ENCODE measurements at regions not wholly inside any gene's neighbourhood (a gene's known extent, or its start where the extent isn't known, plus 50 kb on each side); places are given as distances from the start of the nearest gene placed in this dataset.

GRCh38 chr15:67980171-67980570, 73.9 kb upstream of the PIAS1 start:
- H3K27ac ChIP-seq: no peak overlapping the region
- TF ChIP-seq, protein P1, sequence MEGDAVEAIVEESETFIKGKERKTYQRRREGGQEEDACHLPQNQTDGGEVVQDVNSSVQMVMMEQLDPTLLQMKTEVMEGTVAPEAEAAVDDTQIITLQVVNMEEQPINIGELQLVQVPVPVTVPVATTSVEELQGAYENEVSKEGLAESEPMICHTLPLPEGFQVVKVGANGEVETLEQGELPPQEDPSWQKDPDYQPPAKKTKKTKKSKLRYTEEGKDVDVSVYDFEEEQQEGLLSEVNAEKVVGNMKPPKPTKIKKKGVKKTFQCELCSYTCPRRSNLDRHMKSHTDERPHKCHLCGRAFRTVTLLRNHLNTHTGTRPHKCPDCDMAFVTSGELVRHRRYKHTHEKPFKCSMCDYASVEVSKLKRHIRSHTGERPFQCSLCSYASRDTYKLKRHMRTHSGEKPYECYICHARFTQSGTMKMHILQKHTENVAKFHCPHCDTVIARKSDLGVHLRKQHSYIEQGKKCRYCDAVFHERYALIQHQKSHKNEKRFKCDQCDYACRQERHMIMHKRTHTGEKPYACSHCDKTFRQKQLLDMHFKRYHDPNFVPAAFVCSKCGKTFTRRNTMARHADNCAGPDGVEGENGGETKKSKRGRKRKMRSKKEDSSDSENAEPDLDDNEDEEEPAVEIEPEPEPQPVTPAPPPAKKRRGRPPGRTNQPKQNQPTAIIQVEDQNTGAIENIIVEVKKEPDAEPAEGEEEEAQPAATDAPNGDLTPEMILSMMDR (conservative IDR thresholded peaks at IDR 0.05; ENCODE audit: low read depth): no peak
- POLR2A ChIA-PET (ENCODE audit: low non-redundant PET): no interaction called here
- DNase-seq (ENCODE audit: low spot score): no peak
- CTCF ChIA-PET: no interaction called here

DNA sequence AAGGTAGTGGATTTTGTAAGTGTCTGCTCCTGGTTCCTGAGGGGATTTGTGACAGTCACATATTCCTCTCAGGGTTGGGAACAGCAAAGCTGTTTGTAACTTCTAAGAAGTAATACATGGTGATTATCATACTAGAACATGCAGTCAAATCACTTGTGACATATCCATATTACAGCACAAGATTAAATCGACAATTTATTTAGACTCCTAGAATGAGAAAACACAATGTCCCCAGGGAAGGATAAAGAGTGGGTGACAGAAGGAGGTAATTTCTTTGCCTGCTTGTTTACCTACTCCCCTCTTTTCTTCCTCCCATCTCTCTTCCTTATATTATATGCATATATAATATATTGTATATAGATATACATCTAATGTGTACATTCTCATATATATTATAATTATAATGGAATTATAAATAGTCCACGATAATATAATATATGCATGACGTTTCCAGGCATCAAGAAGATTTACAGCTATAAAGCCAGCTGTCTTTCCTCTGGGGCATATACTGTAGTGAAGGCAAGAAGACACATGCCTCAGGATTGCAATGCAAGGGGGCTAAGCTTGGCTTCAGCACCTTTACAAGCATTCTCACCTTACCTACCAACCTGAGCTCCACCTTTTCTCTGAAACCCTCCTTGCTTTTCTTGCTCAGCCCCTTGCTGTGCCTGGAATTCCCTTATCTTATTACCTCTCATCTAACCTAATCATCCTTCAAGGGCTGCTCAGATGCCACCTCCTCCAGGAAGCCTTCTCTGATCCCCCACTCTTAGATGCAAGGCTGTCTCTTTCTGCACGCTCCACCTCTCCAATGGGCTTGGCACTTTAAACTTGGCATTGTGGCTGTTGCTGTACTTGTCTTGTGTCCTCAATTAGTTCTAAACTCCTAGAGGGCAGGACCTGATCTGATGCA, 73.1 kb upstream of the PIAS1 start:
- DNase-seq (ENCODE audit: low spot score): no peak
- H3K27ac ChIP-seq: no peak overlapping the region
- ChIA-PET CTCF (interaction anchor here (0.6 to 0.7 kb wide), 2 partner anchors 17 to 77 kb away, joined by 4 read pairs; no protein-coding TSS in a partner anchor), POLR2A (ENCODE audit: low non-redundant PET) (no interaction called here)
- TF ChIP-seq, protein P1 (conservative IDR thresholded peaks at IDR 0.05; ENCODE audit: low read depth): no peak

GRCh38 chr15:67981848-67982247, 72.3 kb upstream of the PIAS1 start:
- DNase-seq (ENCODE audit: low spot score): no peak
- ChIA-PET POLR2A (ENCODE audit: low non-redundant PET) (no interaction called here), CTCF (interaction anchor here (0.7 kb wide), 1 partner anchor 16 kb away, joined by 4 read pairs; no protein-coding TSS in a partner anchor)
- TF ChIP-seq, protein P1 (conservative IDR thresholded peaks at IDR 0.05; ENCODE audit: low read depth): no peak
- no peak overlapping the region for H3K27ac ChIP-seq

DNA sequence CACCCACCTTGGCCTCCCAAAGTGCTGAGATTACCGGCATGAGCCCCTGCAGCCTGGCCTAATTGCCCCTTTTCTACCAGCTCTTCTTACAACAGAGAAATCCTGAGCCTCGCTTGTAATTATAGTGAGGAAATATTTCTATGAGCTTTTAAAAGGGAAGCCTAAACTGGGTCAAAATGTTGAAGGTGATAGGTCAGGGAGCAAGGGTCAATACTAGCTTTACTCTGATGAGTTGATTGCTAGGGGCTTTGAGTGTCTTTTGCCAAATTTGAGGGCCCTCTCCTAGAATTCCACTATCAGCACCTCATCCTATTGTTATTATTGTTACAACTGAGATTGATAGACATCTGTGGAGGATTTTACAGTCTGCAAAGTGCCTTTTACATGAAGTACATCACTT, 62.4 kb upstream of the PIAS1 start:
- TF ChIP-seq, protein P1 (conservative IDR thresholded peaks at IDR 0.05; ENCODE audit: low read depth): no peak
- POLR2A ChIA-PET (ENCODE audit: low non-redundant PET): no interaction called here
- H3K27ac ChIP-seq: no peak overlapping the region
- DNase-seq (ENCODE audit: low spot score): no peak
- CTCF ChIA-PET: interaction anchor here (0.6 to 0.7 kb wide), 2 partner anchors 31 to 323 kb away, joined by 4 to 5 read pairs; no protein-coding TSS in a partner anchor

DNA sequence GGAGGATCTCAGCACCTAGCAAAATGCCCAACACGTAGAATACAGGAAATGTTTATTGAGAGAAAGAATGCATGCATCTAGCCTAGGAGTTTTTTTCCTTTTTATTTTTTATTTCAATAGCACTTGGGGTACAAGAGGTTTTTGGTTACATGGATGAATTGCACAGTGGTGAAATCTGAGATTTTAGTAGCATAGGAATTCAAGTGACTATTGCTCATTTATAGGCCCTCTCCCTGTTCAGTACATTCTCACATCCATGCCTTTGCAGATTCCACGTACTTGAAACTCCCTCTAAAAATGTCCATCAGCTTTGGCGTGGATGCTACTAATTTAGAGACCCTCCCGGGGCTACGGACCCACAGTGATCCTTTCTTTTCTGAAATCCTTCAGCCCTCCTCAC, 61.7 kb upstream of the PIAS1 start:
- no peak overlapping the region for H3K27ac ChIP-seq
- TF ChIP-seq, protein P1 (conservative IDR thresholded peaks at IDR 0.05; ENCODE audit: low read depth): no peak
- CTCF ChIA-PET: no interaction called here
- POLR2A ChIA-PET (ENCODE audit: low non-redundant PET): no interaction called here
- DNase-seq (ENCODE audit: low spot score): no peak

GRCh38 chr15:67992834-67993233, 61.3 kb upstream of the PIAS1 start:
- POLR2A ChIA-PET (ENCODE audit: low non-redundant PET): no interaction called here
- CTCF ChIA-PET: no interaction called here
- DNase-seq (ENCODE audit: low spot score): peak; percentile 25
- H3K27ac ChIP-seq: no peak overlapping the region
- TF ChIP-seq, protein P1 (conservative IDR thresholded peaks at IDR 0.05; ENCODE audit: low read depth): no peak

All from RWPE1 (cell line).